OCI-LY7 (cell line): ENCODE measurements at regions not wholly inside any gene's neighbourhood (a gene's known extent, or its start where the extent isn't known, plus 50 kb on each side); places are given as distances from the start of the nearest gene placed in this dataset.

ENCODE experiments used
- BruUV-seq: library from RNA; stranded (reverse); fragments of 400-500 nt; replicated peaks from 2 replicates; lab custom pipeline; 2021; lab: Mats Ljungman, UMichigan
- CTCF ChIA-PET: fragments of 300-600 bp; sonication (Branson Sonifier 250); formaldehyde crosslinking; loops from one replicate; lab custom pipeline; 2022; ENCODE audit warnings: antibody characterized with exemption; ENCODE audit not compliant: unreplicated experiment; lab: Charles Lee
- POLR2A ChIA-PET: fragments of 300-600 bp; sonication (Branson Sonifier 250); formaldehyde crosslinking; loops from one replicate; lab custom pipeline; 2022; ENCODE audit warnings: antibody characterized with exemption; lab: Charles Lee
- DNase-seq: peaks from one replicate; pipeline ENCODE4 v3.0.0-alpha.2; 2015; ENCODE audit warnings: low spot score
- H2AFZ ChIP-seq: fragments of 200-600 bp; sonication (generic), shearing (Covaris generic); 2 replicates; pipeline ENCODE4 v1.6.1; 2014; ENCODE audit warnings: mild to moderate bottlenecking, antibody characterized with exemption, low read length, moderate library complexity
- H3K27ac ChIP-seq: fragments of 200-600 bp; sonication (generic); 2 replicates; pipeline ENCODE4 v1.5.1; 2014; ENCODE audit warnings: mixed run types, low read depth, mild to moderate bottlenecking, moderate library complexity, low read length, inconsistent platforms; ENCODE audit not compliant: poor library complexity, severe bottlenecking
- H3K36me3 ChIP-seq: fragments of 200-600 bp; sonication (generic); 2 replicates; pipeline ENCODE4 v1.6.1; 2014; ENCODE audit warnings: mild to moderate bottlenecking, antibody characterized with exemption, low read length, moderate library complexity, mixed read lengths; ENCODE audit not compliant: insufficient read depth
- H3K4me1 ChIP-seq: fragments of 200-600 bp; sonication (generic); 2 replicates; pipeline ENCODE4 v1.5.1; 2014; ENCODE audit warnings: mild to moderate bottlenecking, low read length; ENCODE audit not compliant: insufficient read depth, poor library complexity, severe bottlenecking
- H3K4me2 ChIP-seq: fragments of 200-600 bp; sonication (generic); 2 replicates; pipeline ENCODE4 v1.6.1; 2014; ENCODE audit warnings: mild to moderate bottlenecking, low read length
- H3K4me3 ChIP-seq: fragments of 200-600 bp; sonication (generic); 2 replicates; pipeline ENCODE4 v1.5.1; 2014; ENCODE audit warnings: mild to moderate bottlenecking, low read depth, low read length; ENCODE audit not compliant: poor library complexity, severe bottlenecking
- H3K79me2 ChIP-seq: fragments of 200-600 bp; sonication (generic); 2 replicates; pipeline ENCODE4 v1.6.1; 2016; ENCODE audit warnings: low read depth, mild to moderate bottlenecking, low read length, moderate library complexity, mixed read lengths; ENCODE audit not compliant: insufficient read depth
- H3K9me2 ChIP-seq: fragments of 200-600 bp; sonication (generic); 2 replicates; pipeline ENCODE4 v1.6.1; 2016; ENCODE audit warnings: mild to moderate bottlenecking, low read length, mixed read lengths; ENCODE audit not compliant: insufficient read depth
- H3K9me3 ChIP-seq: fragments of 200-600 bp; sonication (generic); 2 replicates; pipeline ENCODE4 v1.6.1; 2014; ENCODE audit warnings: mild to moderate bottlenecking, mixed run types, low read length, mixed read lengths
- H4K20me1 ChIP-seq: fragments of 200-600 bp; sonication (generic); 2 replicates; pipeline ENCODE4 v1.6.1; 2014; ENCODE audit warnings: mild to moderate bottlenecking, antibody characterized with exemption, low read length, moderate library complexity, mixed read lengths; ENCODE audit not compliant: insufficient read depth
- CTCF ChIP-seq: fragments of 200-600 bp; sonication (generic); conservative IDR thresholded peaks from 2 replicates; pipeline ENCODE4 v1.5.1; 2014; ENCODE audit warnings: mild to moderate bottlenecking, antibody characterized with exemption, low read length, moderate library complexity, mixed read lengths
- EZH2phosphoT487 ChIP-seq: fragments of 200-600 bp; sonication (generic); IDR thresholded peaks from 2 replicates; pipeline ENCODE4 v1.6.1; 2018; ENCODE audit warnings: low read depth, borderline replicate concordance, mild to moderate bottlenecking, mixed run types, antibody characterized with exemption, low read length, moderate library complexity, mixed read lengths
- intact Hi-C: fragments of 100-400 bp; cut with micrococcal nuclease; formaldehyde crosslinking; loops from one replicate; pipeline ENCODE4 v1.10.0; 2022; ENCODE audit not compliant: unreplicated experiment

- H3K4me3 ChIP-seq, result no peak overlapping the region
- H3K4me1 ChIP-seq, result no peaks in the 10 kb centered on the region
- ChIA-PET POLR2A (interaction anchor here (0.6 to 0.7 kb wide), 2 partner anchors 17 to 19 kb away, joined by 3 read pairs; no protein-coding TSS in a partner anchor), CTCF (no interaction called here)
- no peaks in the 10 kb centered on the region for H3K36me3 ChIP-seq
- no peaks in the 10 kb centered on the region for H3K9me2 ChIP-seq
- no peaks in the 10 kb centered on the region for H3K9me3 ChIP-seq
- no peak overlapping the region for H2AFZ ChIP-seq
- no peak for DNase-seq
- H4K20me1 ChIP-seq, result no peaks in the 10 kb centered on the region
- H3K79me2 ChIP-seq, result no peaks in the 10 kb centered on the region
- TF ChIP-seq CTCF (no peak), EZH2phosphoT487 (no peak)
- intact Hi-C loops, result no loop called here
- no peak overlapping the region for H3K27ac ChIP-seq
- no TSS peak for BruUV-seq
- no peak overlapping the region for H3K4me2 ChIP-seq
These were observed 1098.0 kb upstream of the ZEB2 start for GRCh38 chr2:145617906-145618305.

- Histone ChIP-seq H3K79me2 (no peaks in the 10 kb centered on the region), H3K4me1 (no peaks in the 10 kb centered on the region), H3K4me2 (no peak overlapping the region), H3K9me3 (no peaks in the 10 kb centered on the region), H3K36me3 (no peaks in the 10 kb centered on the region), H3K27ac (no peak overlapping the region), H3K4me3 (no peak overlapping the region), H4K20me1 (no peaks in the 10 kb centered on the region), H3K9me2 (no peaks in the 10 kb centered on the region), H2AFZ (no peak overlapping the region)
- intact Hi-C loops, result no loop called here
- no peak for DNase-seq
- TF ChIP-seq CTCF, result no peak
- TF ChIP-seq EZH2phosphoT487, result no peak
- CTCF ChIA-PET, result no interaction called here
- no TSS peak for BruUV-seq
- POLR2A ChIA-PET, result interaction anchor here (0.6 to 0.7 kb wide), 2 partner anchors 17 to 19 kb away, joined by 3 read pairs; no protein-coding TSS in a partner anchor
These were observed 1097.5 kb upstream of the ZEB2 start for GRCh38 chr2:145617420-145617819.

DNA sequence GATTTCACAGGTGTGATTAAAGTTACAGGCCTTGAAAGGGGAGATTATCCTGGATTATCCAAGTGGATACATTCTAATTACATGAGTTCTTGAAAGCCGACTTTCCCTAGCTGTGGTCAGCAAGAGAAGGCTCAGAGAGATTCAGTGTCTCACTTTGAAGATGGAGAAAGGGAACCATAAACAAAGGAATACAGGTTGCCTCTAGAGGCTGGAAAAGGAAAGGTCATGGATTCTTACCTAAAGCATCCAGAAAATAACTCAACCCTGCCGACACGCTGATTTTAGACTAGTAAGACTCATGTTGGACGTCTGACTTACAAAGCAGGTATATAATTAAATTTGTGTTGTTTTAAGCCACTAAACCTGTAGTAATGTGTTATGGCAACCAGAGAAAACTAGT, 1095.7 kb upstream of the ZEB2 start:
- Histone ChIP-seq H3K27ac (no peak overlapping the region), H4K20me1 (no peaks in the 10 kb centered on the region), H3K4me2 (no peak overlapping the region), H3K79me2 (no peaks in the 10 kb centered on the region), H3K36me3 (no peaks in the 10 kb centered on the region), H3K9me2 (no peaks in the 10 kb centered on the region), H2AFZ (no peak overlapping the region), H3K9me3 (no peaks in the 10 kb centered on the region), H3K4me1 (no peaks in the 10 kb centered on the region), H3K4me3 (no peak overlapping the region)
- TF ChIP-seq CTCF (no peak), EZH2phosphoT487 (no peak)
- POLR2A ChIA-PET, result interaction anchor here (0.8 kb wide), 1 partner anchor 15 kb away, joined by 3 read pairs; no protein-coding TSS in a partner anchor
- intact Hi-C loops, result no loop called here
- BruUV-seq, result no TSS peak
- CTCF ChIA-PET, result no interaction called here
- no peak for DNase-seq
